SK-N-SH (cell line): ENCODE measurements at regions not wholly inside any gene's neighbourhood (a gene's known extent, or its start where the extent isn't known, plus 50 kb on each side); places are given as distances from the start of the nearest gene placed in this dataset.

ENCODE experiments used
- CTCF ChIA-PET: fragments of 300-600, 350-600 bp; formaldehyde crosslinking; extraction: SDS; loops from one replicate; lab custom pipeline; 2021; lab: Yijun Ruan, JAX
- POLR2A ChIA-PET: fragments of 350-600 bp; sonication (Branson Sonifier 250); formaldehyde crosslinking; extraction: SDS; loops from one replicate; lab custom pipeline; 2020; ENCODE audit warnings: antibody characterized with exemption, inconsistent platforms; lab: Yijun Ruan, JAX
- DNase-seq: peaks from one replicate; pipeline ENCODE4 v3.0.0; 2012
- H2AFZ ChIP-seq: fragments of 200-600 bp; sonication (generic); 2 replicates; pipeline ENCODE4 v1.8.1; 2016; ENCODE audit warnings: antibody characterized with exemption, mild to moderate bottlenecking, low read depth
- H3F3A ChIP-seq: fragments of 200-600 bp; sonication (generic); replicated peaks from 2 replicates; pipeline ENCODE3; 2016; ENCODE audit warnings: antibody characterized with exemption, mild to moderate bottlenecking; ENCODE audit not compliant: insufficient read depth
- H3K27ac ChIP-seq, 2 experiments: fragments of 200-500 bp in 1 of 2; fragments of 200-600 bp in 1 of 2; sonication (Bioruptor generic) in 1 of 2; sonication (generic), shearing (Covaris generic) in 1 of 2; 2 replicates each; pipeline versions ENCODE4 v1.5.1 to v1.6.1; 2014 to 2016; ENCODE audit warnings: low read depth in 2 of 2, inconsistent platforms in 1 of 2, low read length in 1 of 2, mild to moderate bottlenecking in 1 of 2, mixed read lengths in 1 of 2
- H3K27me3 ChIP-seq: fragments of 200-600 bp; sonication (generic), shearing (Covaris generic); 2 replicates; pipeline ENCODE4 v1.6.1; 2016; ENCODE audit warnings: mixed run types; ENCODE audit not compliant: insufficient read depth
- H3K36me3 ChIP-seq, 2 experiments: fragments of 200-500 bp in 1 of 2; fragments of 200-600 bp in 1 of 2; sonication (Bioruptor generic) in 1 of 2; sonication (generic) in 1 of 2; replicated peaks in 1 of 2; 2 replicates each; pipeline versions ENCODE3 to v1.5.1; 2014 to 2016; ENCODE audit warnings: low read length in 1 of 2, mild to moderate bottlenecking in 1 of 2; ENCODE audit not compliant: insufficient read depth in 2 of 2, control insufficient read depth in 1 of 2
- H3K4me1 ChIP-seq, 2 experiments: fragments of 200-500 bp in 1 of 2; fragments of 200-600 bp in 1 of 2; sonication (Bioruptor generic) in 1 of 2; sonication (generic), shearing (Covaris generic) in 1 of 2; 2 replicates each; pipeline versions ENCODE4 v1.5.1 to v1.6.1; 2014 to 2016; ENCODE audit warnings: low read depth in 1 of 2, low read length in 1 of 2, mixed run types in 1 of 2; ENCODE audit not compliant: insufficient read depth in 2 of 2, control insufficient read depth in 1 of 2
- H3K4me2 ChIP-seq: fragments of 200-600 bp; sonication (generic), shearing (Covaris generic); 2 replicates; pipeline ENCODE4 v1.6.1; 2017; ENCODE audit warnings: mixed run types
- H3K4me3 ChIP-seq, 2 experiments: fragments of 200-500 bp in 1 of 2; fragments of 200-600 bp in 1 of 2; sonication (Bioruptor generic) in 1 of 2; sonication (generic), shearing (Covaris generic) in 1 of 2; 2 replicates each; pipeline versions ENCODE4 v1.5.1 to v1.8.1; 2014 to 2016; ENCODE audit warnings: low read depth in 2 of 2, inconsistent platforms in 1 of 2, low read length in 1 of 2, mild to moderate bottlenecking in 1 of 2, mixed read lengths in 1 of 2, moderate library complexity in 1 of 2
- H3K79me2 ChIP-seq: fragments of 200-600 bp; sonication (generic); 2 replicates; pipeline ENCODE4 v1.8.1; 2017; ENCODE audit warnings: mild to moderate bottlenecking; ENCODE audit not compliant: insufficient read depth
- H3K9ac ChIP-seq: fragments of 200-600 bp; sonication (generic); 2 replicates; pipeline ENCODE4 v1.6.1; 2017; ENCODE audit warnings: mixed run types
- H3K9me2 ChIP-seq: fragments of 200-600 bp; sonication (generic); 2 replicates; pipeline ENCODE4 v1.6.1; 2017; ENCODE audit warnings: mixed run types
- H3K9me3 ChIP-seq: fragments of 200-600 bp; sonication (generic); 2 replicates; pipeline ENCODE4 v1.6.1; 2017; ENCODE audit warnings: mixed run types, mild to moderate bottlenecking, moderate library complexity
- H4K20me1 ChIP-seq: fragments of 200-600 bp; sonication (generic); 2 replicates; pipeline ENCODE4 v1.6.1; 2017; ENCODE audit warnings: mild to moderate bottlenecking, mixed run types; ENCODE audit not compliant: insufficient read depth
- CHD2 ChIP-seq: fragments of 150-350 bp; IDR thresholded peaks from 2 replicates; pipeline ENCODE4 v1.6.1; 2018; ENCODE audit warnings: low read length; ENCODE audit not compliant: partially characterized antibody
- ELF1 ChIP-seq: IDR thresholded peaks from 2 replicates; pipeline ENCODE4 v1.4.0; 2012
- FOXJ3 ChIP-seq: sonication (generic); formaldehyde crosslinking; IDR thresholded peaks from 2 replicates; pipeline ENCODE4 v1.5.1; 2020; ENCODE audit warnings: mild to moderate bottlenecking, missing genetic modification reagents
- GATA2 ChIP-seq: sonication (generic); formaldehyde crosslinking; IDR thresholded peaks from 2 replicates; pipeline ENCODE4 v1.5.0; 2020; ENCODE audit warnings: mild to moderate bottlenecking, missing genetic modification reagents
- IRF3 ChIP-seq: fragments of 150-350 bp; IDR thresholded peaks from 2 replicates; pipeline ENCODE4 v1.6.1; 2016; ENCODE audit warnings: mild to moderate bottlenecking, low read depth, low read length
- JUND ChIP-seq: IDR thresholded peaks from 2 replicates; pipeline ENCODE4 v1.4.0; 2012
- MXI1 ChIP-seq: IDR thresholded peaks from 2 replicates; pipeline ENCODE4 v1.6.1; 2012; ENCODE audit warnings: mild to moderate bottlenecking, low read depth, low read length, improper control_type of control experiment
- NFIC ChIP-seq: IDR thresholded peaks from 2 replicates; pipeline ENCODE4 v1.4.0; 2012; ENCODE audit warnings: borderline replicate concordance
- POLR2AphosphoS5 ChIP-seq: IDR thresholded peaks from 2 replicates; pipeline ENCODE4 v1.6.1; 2012; ENCODE audit warnings: low read depth, low read length
- RCOR1 ChIP-seq: fragments of 150-350 bp; IDR thresholded peaks from 2 replicates; pipeline ENCODE4 v1.6.1; 2017; ENCODE audit warnings: antibody characterized with exemption, low read length
- RXRA ChIP-seq: IDR thresholded peaks from 2 replicates; pipeline ENCODE4 v1.4.0; 2012; ENCODE audit warnings: low read depth, mild to moderate bottlenecking, borderline replicate concordance
- TAF1 ChIP-seq: IDR thresholded peaks from 2 replicates; pipeline ENCODE4 v1.6.1; 2012; ENCODE audit warnings: low read depth, mild to moderate bottlenecking, low read length, moderate library complexity, borderline replicate concordance
- TCF12 ChIP-seq: IDR thresholded peaks from 2 replicates; pipeline ENCODE4 v1.4.0; 2012
- TEAD4 ChIP-seq: IDR thresholded peaks from 2 replicates; pipeline ENCODE4 v1.4.0; 2012; ENCODE audit warnings: mild to moderate bottlenecking, borderline replicate concordance; ENCODE audit not compliant: insufficient read depth
- YY1 ChIP-seq: IDR thresholded peaks from 2 replicates; pipeline ENCODE4 v1.4.0; 2012; ENCODE audit warnings: low read depth, mild to moderate bottlenecking
- ZBTB33 ChIP-seq: IDR thresholded peaks from 2 replicates; pipeline ENCODE4 v1.4.0; 2012; ENCODE audit warnings: low read depth, borderline replicate concordance
- WGBS: methylation state at CpG from one replicate; pipeline ENCODE4 v1.1.6; 2017; ENCODE audit warnings: low lambda C conversion rate; 5-methylcytosine and 5-hydroxymethylcytosine counted together
- TF ChIP-seq, protein P1 (sequence below): IDR thresholded peaks from 2 replicates; pipeline ENCODE4; 2012
- TF ChIP-seq, protein P2 (sequence below): fragments of 200-600 bp; sonication (generic); IDR thresholded peaks from 2 replicates; pipeline ENCODE4 v1.6.1; 2017; ENCODE audit warnings: antibody characterized with exemption, mild to moderate bottlenecking, moderate library complexity

DNA sequence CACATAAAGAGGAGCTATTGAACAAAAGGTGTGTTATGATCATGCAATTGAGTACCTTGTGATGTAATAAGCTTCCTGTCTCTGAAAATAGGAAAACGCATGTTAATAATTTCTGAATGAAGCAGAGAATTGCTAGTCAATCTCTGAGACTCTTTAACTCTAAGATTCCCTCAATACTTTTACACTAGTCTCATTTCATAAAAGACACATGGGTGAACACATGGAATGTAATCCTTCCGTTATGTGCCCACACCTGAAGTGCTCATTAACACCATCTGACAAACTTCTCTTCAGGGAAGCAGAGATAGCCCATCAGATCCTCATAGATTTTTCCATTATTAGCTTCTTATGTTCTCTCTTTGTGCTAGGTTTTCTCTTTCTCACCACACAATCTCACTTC lies 182.4 kb downstream of the TLR4 start (continued):
- TF ChIP-seq, protein P1, sequence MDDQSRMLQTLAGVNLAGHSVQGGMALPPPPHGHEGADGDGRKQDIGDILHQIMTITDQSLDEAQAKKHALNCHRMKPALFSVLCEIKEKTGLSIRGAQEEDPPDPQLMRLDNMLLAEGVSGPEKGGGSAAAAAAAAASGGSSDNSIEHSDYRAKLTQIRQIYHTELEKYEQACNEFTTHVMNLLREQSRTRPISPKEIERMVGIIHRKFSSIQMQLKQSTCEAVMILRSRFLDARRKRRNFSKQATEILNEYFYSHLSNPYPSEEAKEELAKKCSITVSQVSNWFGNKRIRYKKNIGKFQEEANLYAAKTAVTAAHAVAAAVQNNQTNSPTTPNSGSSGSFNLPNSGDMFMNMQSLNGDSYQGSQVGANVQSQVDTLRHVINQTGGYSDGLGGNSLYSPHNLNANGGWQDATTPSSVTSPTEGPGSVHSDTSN, result no peak
- TF ChIP-seq TCF12, result no peak
- TF ChIP-seq, protein P2, sequence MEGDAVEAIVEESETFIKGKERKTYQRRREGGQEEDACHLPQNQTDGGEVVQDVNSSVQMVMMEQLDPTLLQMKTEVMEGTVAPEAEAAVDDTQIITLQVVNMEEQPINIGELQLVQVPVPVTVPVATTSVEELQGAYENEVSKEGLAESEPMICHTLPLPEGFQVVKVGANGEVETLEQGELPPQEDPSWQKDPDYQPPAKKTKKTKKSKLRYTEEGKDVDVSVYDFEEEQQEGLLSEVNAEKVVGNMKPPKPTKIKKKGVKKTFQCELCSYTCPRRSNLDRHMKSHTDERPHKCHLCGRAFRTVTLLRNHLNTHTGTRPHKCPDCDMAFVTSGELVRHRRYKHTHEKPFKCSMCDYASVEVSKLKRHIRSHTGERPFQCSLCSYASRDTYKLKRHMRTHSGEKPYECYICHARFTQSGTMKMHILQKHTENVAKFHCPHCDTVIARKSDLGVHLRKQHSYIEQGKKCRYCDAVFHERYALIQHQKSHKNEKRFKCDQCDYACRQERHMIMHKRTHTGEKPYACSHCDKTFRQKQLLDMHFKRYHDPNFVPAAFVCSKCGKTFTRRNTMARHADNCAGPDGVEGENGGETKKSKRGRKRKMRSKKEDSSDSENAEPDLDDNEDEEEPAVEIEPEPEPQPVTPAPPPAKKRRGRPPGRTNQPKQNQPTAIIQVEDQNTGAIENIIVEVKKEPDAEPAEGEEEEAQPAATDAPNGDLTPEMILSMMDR, result no peak
- no peak for TF ChIP-seq FOXJ3 (CRISPR knock-in tag)

DNA sequence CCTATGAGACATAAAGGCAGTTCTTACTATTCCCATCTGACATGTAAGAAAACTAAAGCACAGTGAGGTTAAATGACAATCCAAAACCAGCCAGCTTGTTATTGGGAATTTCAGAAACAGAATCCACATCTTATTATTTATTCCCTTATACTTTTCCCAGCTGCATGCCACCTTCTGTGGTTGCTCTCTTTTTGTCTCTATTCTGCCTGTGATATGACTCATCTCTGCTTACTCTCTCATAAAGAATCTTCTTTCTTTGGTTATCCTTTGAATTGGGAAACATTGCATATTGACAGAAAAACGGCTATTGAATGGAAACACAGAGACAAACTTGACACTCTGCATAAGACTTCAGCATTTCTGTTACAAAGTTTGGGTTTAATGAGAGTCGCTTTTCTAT lies 183.2 kb downstream of the TLR4 start:
- CTCF ChIA-PET, result interaction anchor here (1.4 kb wide), 1 partner anchor 106 kb away, joined by 4 read pairs; no protein-coding TSS in a partner anchor
- Histone ChIP-seq H3K4me1 (no peaks in the 10 kb centered on the region), H3K79me2 (no peaks in the 10 kb centered on the region), H4K20me1 (no peaks in the 10 kb centered on the region), H3K4me3 (no peak overlapping the region), H3K9me3 (no peaks in the 10 kb centered on the region), H3K27me3 (no peaks in the 10 kb centered on the region), H3F3A (no peaks in the 10 kb centered on the region), H2AFZ (no peak overlapping the region), H3K27ac (no peak overlapping the region), H3K9me2 (no peaks in the 10 kb centered on the region), H3K9ac (no peak overlapping the region), H3K4me2 (no peak overlapping the region), H3K36me3 (no peaks in the 10 kb centered on the region)
- POLR2A ChIA-PET, result no interaction called here
- DNase-seq, result no peak
- TF ChIP-seq ZBTB33 (no peak), RCOR1 (no peak)
- WGBS, result 33% methylated on average over 2 of the region's 2 CpGs

GRCh38 chr9:117887941-117888340 lies 183.7 kb downstream of the TLR4 start:
- ChIA-PET CTCF (interaction anchor here (1.4 kb wide), 1 partner anchor 106 kb away, joined by 4 read pairs; no protein-coding TSS in a partner anchor), POLR2A (no interaction called here)
- Histone ChIP-seq H3K9me2 (no peaks in the 10 kb centered on the region), H3K36me3 (no peaks in the 10 kb centered on the region), H2AFZ (no peak overlapping the region), H4K20me1 (no peaks in the 10 kb centered on the region), H3K79me2 (no peaks in the 10 kb centered on the region), H3K9me3 (no peaks in the 10 kb centered on the region), H3K27ac (no peak overlapping the region), H3F3A (no peaks in the 10 kb centered on the region), H3K27me3 (no peaks in the 10 kb centered on the region), H3K4me1 (no peaks in the 10 kb centered on the region), H3K4me2 (no peak overlapping the region), H3K4me3 (no peak overlapping the region), H3K9ac (no peak overlapping the region)
- WGBS, result 44% methylated on average over 3 of the region's 3 CpGs
- DNase-seq, result no peak
- TF ChIP-seq RXRA, result no peak
- no peak for TF ChIP-seq JUND
- no peak for TF ChIP-seq GATA2 (CRISPR knock-in tag)
- TF ChIP-seq ELF1, result no peak
- TF ChIP-seq TCF12, result no peak
- no peak for TF ChIP-seq TAF1
- no peak for TF ChIP-seq YY1
- TF ChIP-seq POLR2AphosphoS5, result no peak
- no peak for TF ChIP-seq TEAD4
- TF ChIP-seq MXI1, result no peak
- no peak for TF ChIP-seq NFIC
- no peak for TF ChIP-seq CHD2
- TF ChIP-seq IRF3, result no peak
